NCI-H526 (cell line): ENCODE measurements at regions not wholly inside any gene's neighbourhood (a gene's known extent, or its start where the extent isn't known, plus 50 kb on each side); places are given as distances from the start of the nearest gene placed in this dataset.
A peak's percentile ranks its signal among the peaks of the same experiment; 100 is the strongest.
"Not testable (repeated sequence)": the region's sequence is repeated elsewhere in the genome, so short reads cannot be mapped to it uniquely, and the experiment has no call there.

Experiments
- DNase-seq, 2 experiments: peaks; one replicate each; lab custom pipeline; 2025; lab: John Stamatoyannopoulos, UW

DNA sequence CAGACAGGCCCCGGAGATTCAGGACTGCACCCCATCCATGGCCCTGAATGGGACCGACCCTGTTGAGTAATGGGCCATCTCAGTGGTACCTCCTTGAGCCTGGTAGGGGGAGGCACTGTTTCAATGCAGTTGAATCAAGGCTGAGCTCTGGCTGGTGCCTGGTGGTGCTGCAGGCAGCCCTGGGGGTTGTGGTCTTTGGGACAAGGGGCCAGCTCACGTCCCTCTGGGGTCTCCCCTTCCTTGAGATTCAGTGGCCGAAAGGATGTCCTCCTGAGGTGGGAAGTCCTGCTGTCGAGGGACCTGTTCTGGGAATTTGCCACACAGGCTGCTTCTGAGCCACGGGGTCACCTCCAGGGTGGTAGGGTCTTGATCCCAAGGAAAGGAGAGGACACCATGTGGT, 190.7 kb downstream of the UBE3A start:
- DNase-seq = not testable (repeated sequence)

DNA sequence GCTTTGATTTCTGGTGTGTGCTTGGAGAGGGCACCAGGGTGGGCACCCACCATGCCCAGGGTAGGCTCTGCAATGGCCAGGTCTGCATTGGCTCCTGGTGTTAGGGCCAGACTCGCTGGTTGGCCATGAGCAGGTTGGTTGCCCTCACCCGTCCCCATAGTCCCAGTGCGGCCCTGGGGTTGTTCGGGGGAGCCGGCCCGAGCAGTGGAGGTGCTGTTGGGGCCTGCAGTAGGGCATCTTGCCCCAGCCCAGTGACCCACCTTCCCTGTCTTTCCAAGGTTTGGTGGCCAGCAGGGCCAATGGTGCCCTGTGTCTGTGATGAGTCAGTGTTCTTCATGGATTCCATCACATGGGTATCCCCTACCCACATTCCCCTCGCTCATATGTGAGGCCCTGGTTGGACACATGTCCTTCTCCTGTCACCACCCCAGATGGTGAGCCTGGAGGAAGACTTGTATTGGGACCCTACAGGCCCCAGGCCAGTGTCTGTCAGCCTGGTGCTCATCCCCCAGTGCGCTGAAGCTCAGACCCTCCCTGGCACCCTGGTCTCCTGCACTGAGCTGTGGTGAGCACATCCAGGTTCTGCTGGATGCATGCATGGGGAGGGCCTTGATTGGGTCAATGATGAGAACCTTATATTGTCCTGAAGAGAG, 190.1 kb downstream of the UBE3A start:
- no peak for DNase-seq

DNA sequence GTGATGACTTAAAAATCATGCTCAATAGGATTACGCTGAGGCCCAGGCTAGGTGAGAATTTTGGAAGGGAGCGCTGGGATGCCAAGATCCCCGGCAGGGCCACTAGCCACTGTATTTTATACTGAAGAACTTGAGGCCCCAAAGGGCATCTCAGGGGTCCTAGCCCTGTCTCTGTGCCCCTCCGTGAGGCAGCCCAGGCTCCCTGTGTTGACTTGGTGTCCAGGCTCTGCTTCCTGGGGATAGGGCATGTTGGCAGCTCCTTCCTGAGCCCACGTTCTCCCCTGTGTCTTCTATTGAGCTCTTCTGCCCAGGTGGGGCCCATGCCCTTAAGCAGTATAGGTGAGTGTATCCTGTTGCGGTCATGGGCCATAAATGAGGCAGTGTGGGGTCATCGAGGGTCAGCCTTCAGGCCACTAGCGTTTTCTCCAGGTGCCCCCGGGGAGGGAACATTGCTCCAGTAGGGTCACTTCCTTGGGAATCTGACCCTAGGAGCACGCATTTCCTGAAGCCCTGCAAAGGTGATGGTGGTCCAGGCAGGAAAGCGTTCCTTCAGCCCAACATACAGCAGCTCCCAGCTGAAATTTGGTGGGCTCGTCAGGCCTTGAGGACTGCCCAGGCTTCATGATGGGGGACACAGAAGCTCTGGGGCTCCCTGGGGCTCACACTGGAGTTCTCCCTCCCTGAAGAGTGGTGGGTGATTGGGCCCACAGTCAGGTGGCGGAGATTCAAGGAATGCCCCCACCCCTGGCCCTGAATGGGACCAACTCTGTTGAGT, 189.4 kb downstream of the UBE3A start:
- DNase-seq = no peak

DNA sequence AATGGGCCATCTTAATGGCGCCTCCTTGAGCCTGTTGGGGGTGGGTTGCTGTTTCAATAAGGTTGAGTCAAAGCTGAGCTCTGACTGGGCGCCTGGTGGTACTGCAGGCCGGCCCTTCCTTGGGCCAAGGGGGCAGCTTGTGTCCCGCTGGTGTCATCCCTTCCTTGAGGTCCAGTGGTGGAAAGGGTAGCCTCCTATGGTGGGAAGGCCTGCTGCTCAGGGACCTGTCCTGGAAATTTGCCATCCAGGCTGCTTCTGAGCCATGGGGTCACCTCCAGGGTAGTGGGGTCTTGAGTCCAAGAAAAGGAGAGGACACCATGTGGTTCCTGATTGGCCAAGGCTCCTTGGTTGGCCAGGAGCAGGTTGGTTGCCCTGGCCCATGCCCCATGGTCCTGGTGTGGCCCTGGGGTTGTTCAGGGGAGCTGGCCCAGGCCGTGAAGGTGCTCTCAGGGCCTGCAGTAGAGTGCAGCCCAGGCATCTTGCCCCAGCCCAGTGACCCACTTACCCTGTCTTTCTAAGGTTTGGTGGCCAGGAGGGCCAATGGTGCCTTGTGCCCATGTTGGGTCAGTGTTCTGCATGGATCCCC, 188.7 kb downstream of the UBE3A start:
- no peak for DNase-seq

DNA sequence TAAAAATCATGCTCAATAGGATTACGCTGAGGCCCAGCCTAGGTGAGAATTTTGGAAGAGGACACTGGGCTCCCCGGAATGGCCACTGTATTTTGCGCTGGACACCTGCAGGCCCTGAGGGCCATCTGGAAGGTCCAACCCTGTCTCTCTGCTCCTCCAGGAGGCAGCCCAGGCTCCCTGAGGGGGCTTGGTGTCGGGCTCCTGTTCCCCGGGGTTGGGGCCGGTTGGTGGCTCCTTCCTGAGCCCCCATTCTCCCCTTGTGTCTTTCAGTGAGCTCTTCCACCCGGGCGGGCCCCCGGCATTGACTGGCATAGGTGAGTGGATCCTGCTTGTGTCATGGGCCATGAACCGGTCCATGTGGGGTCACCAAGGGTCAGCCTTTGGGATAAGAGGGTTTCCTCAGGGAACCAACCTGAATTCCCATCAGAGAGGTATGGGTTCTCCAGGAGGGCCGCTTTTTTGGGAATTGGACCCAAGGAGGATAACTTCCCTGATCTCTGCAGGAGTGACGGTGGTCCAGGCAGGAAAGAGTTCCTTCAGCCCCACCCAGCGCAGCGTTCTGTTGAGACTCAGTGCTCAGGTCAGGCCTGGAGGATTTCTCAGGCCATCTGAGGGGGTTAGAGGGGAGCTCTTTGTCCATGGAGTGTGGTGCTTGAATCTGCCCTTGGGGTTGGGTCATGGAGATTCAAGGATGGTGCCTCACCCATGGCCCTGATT, 187.8 kb downstream of the UBE3A start:
- no peak for DNase-seq

DNA sequence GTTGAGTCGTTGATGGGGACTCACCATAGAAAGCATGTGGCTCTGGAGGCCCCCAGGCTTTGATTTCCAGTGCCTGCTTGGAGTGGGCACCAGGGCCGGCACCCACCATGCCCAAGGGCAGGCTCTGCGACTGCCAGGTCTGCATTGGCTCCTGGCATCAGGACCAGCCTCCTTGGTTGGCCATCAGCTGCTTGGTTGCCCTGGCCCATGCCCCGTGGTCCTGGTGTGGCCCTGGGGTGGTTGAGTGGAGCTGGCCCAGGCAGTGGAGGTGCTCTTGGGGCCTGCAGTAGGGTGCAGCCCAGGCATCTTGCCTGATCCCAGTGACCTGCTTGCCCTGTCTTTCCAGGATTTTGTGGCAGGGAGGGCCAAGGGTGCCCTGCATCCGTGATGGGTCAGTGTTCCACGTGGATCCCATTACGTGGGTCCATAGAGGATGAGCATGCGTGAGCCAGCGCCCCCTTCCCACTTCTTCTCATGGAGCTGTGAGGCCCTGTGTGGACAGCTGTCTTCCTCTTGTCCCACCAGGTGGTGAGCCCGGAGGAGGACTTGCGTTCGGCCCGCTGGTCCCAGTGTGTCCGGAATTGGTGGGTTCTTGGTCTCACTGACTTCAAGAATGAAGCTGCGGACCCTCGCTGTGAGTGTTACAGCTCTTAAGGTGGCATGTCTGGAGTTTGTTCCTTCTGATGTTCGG, 187.0 kb downstream of the UBE3A start:
- DNase-seq = no peak

DNA sequence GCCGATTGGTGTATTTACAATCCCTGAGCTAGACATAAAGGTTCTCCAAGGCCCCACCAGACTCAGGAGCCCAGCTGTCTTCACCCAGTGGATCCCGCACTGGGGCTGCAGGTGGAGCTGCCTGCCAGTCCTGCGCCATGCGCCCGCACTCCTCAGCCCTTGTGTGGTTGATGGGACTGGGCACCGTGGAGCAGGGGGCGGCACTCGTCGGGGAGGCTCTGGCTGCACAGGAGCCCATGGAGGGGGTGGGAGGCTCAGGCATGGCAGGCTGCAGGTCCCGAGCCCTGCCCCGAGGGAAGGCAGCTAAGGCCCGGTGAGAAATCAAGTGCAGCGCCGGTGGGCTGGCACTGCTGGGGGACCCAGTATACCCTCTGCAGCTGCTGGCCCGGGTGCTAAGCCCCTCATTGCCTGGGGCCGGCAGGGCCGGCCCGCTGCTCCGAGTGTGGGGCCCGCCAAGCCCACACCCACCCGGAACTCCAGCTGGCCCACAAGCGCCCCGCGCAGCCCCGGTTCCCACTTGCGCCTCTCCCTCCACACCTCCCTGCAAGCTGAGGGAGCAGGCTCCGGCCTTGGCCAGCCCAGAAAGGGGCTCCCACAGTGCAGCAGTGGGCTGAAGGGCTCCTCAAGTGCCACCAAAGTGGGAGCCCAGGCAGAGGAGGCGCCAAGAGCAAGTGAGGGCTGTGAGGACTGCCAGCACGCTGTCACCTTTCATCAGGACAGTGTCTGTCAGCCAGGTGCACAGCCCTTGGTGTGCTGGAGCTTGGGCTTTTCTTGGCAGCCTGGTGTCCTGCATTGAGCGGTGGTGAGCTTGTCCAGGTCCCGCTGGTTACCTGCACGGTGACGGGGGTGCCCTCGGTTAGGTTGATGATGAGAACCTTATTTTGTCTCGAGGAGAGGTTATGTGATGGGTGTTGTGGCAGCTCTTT, 185.5 kb downstream of the UBE3A start:
- DNase-seq = not testable (repeated sequence)

DNA sequence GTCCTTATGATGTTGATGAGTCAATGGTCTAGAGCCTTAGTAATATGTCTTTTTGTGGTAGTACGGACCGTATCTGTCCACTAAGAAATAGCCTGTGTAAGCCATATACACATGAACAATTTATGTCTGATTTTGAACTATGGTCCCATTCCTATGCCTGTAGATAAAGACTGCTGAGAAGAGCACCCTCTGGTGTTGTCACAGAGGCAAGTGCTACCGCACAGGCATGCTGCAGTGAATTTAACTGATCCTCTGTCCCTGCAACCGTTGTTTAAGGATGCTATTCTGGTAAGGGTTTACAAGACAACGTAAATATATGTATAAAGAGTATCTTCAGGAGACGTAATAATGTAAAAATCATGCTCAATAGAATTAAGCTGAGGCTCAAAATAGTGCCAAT, 170.7 kb downstream of the UBE3A start:
- peak in 1 of 2 experiments; percentile 24 for DNase-seq
